GM18502 (cell line): ENCODE measurements at regions not wholly inside any gene's neighbourhood (a gene's known extent, or its start where the extent isn't known, plus 50 kb on each side); places are given as distances from the start of the nearest gene placed in this dataset.

Experiments used
- ATAC-seq: cut with Tn5 transposase; IDR thresholded peaks from one replicate; pipeline ENCODE4 v1.9.1; 2021; ENCODE audit warnings: mild to moderate bottlenecking; ENCODE audit not compliant: unreplicated experiment, poor library complexity

DNA sequence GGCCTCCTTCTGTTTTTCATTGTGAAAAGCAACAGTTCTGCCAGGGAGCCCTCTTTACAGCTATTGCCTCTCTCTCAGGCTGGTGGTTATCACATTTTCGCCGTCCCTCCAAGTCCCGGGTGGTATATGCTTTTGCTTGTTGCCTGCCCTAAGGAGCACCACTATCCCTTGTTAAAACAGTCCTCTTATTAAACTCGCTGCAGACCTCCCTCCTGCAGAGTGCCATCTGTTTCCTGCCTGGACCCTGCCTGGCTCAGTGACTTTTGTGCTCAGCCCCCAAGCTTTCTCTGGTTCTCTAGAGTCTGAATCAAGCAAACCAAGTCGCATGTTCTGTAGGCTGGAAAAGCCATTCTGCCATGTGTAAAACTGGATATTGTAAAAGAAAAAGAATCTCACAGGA lies 72.1 kb upstream of the FHL2 start:
- ATAC-seq = no peak

DNA sequence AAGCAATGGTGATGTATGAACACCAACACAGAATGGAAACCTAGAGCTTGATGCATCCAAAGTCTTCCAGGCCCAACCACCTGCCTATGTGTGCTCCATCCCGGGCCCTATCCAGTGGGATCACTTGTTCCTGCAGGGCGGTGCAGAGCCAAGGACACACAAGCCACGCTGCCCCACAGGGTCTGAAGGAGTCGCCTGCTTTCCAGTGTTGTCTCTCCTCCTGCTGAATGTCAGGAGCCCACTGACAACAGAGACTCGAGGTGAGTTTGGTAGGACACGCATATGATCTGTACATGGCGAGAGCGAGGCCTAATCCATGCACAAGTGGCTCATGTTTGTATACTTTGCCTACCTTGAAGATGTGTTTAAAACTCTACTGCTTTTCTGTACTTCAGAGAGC lies 70.9 kb upstream of the FHL2 start:
- ATAC-seq = no peak

DNA sequence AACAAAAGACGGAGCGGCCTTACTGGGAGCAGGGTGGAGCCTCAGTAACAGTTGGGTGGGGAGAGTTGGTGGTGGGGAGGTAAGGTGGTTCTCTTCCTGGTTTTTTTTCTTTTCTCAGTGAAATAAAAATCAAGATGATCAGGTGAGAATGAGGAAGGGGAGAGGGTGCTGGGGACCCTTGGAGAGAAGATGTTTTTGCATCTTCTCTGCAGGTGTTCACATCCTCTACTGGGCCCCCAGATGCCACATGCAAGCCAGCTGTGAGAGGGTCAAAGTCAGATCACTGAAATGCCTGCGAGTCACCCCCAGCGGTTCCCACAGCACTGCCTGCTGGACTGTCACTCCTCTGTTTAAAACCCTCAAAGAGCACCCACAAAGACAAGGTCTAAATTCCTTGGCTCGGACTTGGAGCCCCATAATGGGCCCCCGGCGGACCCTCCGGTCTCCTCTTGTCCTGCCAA lies 69.8 kb upstream of the FHL2 start:
- no peak for ATAC-seq

DNA sequence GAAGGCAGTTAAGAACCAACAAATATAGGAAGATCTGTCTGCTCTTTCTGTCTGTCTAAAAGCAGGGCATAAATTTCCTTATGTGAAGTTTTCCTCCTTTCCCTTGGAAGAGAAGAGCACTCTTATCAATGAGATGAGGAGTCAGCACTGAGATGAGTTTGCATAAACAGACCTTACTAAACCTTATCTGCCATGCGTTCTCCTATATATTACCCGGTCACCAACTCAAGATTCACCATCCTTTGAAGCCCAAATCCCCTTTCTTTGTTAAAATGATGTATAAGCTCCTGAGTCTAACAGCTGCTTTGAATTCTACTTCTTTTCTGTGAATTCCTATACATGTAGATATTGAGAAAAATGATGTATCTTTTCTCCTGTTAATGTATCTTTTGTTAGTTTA lies 65.5 kb upstream of the FHL2 start:
- no peak for ATAC-seq

DNA sequence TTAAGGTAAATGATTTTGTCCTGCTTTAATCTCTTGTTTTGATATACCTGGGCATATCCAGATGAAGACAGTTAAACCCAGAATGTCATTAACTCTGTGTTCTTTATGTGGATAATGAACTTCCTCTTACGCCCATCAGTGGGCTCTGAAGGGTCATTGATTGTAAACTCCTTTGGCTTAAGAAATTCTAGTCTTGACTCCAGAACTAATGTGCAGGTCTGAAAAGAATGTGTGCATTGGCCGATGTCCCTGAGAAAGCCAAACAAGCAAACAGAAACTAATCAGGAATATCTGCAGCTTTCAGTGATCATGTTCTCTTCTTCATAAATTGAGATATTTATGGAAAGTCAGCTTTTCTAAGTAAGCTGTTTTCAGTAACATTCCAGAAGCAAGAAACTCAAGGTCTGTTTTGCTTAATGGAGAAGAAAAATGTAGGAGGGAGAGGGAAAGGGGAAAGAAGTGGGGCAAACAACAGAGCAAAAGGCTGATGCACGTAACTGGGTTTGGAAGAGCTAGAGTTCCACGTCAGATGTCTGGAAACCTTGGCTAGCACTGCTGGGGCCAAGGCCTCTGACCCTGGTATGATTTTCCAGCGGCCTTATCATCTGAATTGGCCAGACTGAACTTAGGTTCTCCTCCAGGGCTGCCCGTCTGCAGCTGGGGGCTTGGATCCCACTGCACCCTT lies 61.3 kb upstream of the FHL2 start:
- no peak for ATAC-seq

DNA sequence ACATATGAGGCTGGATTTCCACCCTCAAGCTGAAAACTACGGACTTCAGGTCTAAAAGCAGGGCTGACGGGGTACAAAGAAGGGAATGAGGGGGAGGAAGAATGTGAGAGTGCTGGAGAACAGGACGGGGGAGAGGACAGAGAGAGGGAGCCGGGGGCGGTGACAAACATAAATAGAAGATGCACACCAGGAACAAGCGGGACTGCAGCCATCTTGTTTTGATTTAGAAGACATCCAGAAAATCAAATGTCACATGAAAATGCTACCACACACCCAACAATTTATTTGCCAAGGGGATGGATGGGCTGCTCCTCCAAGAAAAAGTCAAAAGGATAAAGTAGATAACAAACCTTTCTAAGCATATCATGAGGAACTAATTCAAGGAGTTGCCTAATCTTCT lies 59.2 kb upstream of the FHL2 start:
- no peak for ATAC-seq

DNA sequence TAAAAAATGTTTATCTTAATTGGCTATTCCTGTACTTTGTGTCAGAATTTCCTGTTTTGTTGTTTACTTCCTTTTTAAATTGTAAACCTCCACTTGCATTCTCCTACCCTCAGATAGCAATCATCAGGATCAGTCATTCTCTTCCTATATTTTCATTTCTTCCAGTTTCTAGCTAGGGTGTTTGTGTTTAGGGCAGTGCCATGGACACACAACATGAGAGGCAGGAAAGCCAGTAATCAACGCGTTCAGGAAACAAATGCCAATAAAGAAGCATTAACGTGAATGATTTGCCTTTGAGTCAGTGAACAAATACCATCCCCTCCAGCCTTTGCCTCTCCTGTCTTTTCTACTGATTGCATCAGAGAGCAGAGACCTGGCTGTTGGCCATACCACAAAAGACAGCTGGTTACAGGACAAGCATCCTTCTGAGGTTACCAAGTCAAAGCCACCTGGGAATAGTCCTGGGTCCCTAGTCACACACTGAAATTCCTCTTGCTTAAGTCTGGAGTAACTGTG lies 56.7 kb upstream of the FHL2 start:
- ATAC-seq = no peak

DNA sequence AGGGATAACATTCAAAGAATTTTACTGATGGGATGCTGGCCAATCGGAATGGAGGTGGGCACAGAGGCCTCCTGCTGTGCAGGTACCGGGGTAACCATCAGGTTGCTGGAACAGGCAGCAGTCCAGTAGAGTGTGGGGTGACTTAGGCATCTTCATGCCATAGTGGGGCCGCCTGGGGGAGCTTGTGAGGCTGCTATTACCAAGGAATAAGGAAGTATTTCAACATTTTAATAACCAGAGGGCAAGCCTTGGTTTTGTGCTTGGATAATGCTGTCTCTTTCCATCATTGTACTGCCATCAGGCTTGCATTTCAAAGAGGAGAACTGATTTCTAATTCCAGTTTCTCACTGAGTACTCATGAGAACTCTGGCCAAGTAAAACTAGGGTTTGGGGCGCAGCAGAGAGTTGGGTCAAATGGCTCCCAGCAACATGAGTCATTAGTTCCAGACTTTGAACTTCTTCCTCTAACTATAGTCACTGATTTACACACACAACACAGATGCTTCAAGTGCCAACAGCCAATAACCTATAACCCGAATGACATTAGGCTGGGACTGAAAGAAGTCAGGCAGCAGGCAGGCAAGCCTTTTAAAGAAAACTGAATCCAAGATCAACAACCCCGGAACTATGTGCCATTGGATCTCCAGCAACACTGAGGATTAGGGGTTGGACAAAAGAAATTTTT lies 56.1 kb upstream of the FHL2 start:
- ATAC-seq = no peak

DNA sequence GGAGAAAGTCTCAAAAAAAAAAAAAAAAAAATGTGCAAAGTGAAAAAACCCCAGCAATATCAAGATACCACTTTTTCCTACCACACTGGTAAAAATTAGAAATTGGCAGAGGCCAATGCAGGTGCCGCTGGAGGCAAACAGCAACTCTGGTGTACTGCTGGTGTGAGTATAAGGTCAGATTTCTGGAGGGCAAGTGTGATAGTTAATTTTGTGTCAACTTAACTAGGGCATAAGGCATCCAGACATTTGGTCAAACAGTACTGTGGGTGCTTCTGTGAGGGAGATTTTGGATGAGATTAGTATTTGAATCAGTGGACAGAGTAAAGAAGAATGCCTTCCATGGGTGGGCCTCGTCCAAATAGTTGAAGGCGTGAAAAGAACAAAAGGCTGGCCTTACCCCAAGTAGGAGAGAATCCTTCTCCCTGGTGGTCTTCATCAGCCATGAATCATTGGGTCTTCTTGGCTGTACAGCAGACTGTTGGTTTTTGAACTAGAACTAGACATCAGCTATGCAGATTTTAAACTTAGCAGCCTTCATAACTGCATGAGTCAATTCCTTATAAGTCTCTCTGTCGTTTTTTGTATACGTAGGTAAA lies 52.8 kb upstream of the FHL2 start:
- ATAC-seq = no peak

DNA sequence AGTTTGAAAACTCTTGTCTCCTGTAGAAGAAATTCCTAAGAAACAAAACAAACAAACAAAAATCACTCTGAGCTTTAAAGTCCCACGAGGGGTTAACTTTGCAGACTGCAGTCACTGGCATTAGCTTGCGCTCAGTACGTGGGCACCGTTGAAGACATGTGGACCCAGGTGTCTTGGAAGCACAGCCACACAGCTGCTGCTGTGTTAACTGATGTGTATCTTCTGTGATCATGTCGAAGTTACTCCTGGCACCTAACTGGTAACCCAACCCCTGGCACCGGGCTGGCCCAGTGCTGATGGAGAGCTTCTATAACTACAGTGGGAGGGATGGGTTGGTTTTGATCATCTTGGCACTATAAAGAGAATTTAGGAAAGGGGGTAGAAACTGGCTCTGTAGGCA lies 51.6 kb upstream of the FHL2 start:
- ATAC-seq = no peak

DNA sequence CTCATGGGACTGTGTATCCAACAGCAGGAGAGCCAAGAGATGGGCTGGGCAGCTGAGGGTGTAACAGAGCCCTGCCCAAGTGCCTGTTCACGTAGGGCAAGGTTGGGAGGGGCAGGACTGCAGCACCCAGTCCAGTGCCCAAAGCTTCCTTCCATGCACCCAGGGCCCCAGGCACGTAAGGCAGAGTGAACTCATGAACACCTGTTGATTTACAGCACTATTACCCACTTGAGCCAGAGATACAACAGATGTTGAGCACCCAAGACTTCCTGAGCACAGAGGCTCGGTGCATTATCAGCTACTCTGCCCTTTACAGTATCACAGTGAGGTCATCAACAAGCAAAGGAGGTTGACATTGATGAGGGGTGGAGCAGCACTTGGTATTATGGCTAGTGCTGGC lies 50.2 kb upstream of the FHL2 start:
- ATAC-seq = no peak
